K562 (cell line): ENCODE measurements at regions not wholly inside any gene's neighbourhood (a gene's known extent, or its start where the extent isn't known, plus 50 kb on each side); places are given as distances from the start of the nearest gene placed in this dataset.

ENCODE experiments used
- BRF1 ChIP-seq: IDR thresholded peaks from 3 replicates; pipeline ENCODE4 v1.6.1; 2011; ENCODE audit warnings: borderline replicate concordance, mild to moderate bottlenecking; ENCODE audit not compliant: insufficient read length; ENCODE audit errors: extremely low read depth
- FOXA1 ChIP-seq: fragments of 450-650 bp; IDR thresholded peaks from 2 replicates; pipeline ENCODE4 v1.6.1; 2016; ENCODE audit warnings: mild to moderate bottlenecking, borderline replicate concordance
- HBP1 ChIP-seq: fragments of 450-650 bp; formaldehyde crosslinking; IDR thresholded peaks from 2 replicates; pipeline ENCODE4 v1.4.0; 2022; ENCODE audit warnings: missing genetic modification characterization
- THAP7 ChIP-seq: fragments of 250-450 bp; sonication (Bioruptor Pico); IDR thresholded peaks from 2 replicates; pipeline ENCODE4 v1.5.0; 2021
- ZMIZ1 ChIP-seq, 2 experiments: fragments of 150-350 bp in 1 of 2; IDR thresholded peaks; 2 replicates each; pipeline ENCODE4 v1.6.1; 2012 to 2016; ENCODE audit warnings: low read depth in 2 of 2, low read length in 2 of 2, mild to moderate bottlenecking in 1 of 2, moderate library complexity in 1 of 2
- ZNF507 ChIP-seq: conservative IDR thresholded peaks from 2 replicates; pipeline ENCODE4 v1.6.1; 2017; ENCODE audit warnings: missing genetic modification characterization, missing compliant biosample characterization
- ZNF589 ChIP-seq: fragments of 200-800 bp; sonication (Bioruptor generic); IDR thresholded peaks from 2 replicates; pipeline ENCODE4 v1.6.1; 2016; ENCODE audit warnings: low read depth, missing genetic modification characterization, missing compliant biosample characterization

GRCh38 chr4:144816668-144817067 lies 170.7 kb downstream of the HHIP start (continued):
- TF ChIP-seq FOXA1 (no peak), BRF1 (no peak), ZNF589 (CRISPR knock-in tag) (no peak), ZNF507 (tag) (no peak), THAP7 (CRISPR knock-in tag) (no peak), HBP1 (CRISPR knock-in tag) (no peak), ZMIZ1 (IDR thresholded peaks at IDR 0.05; ENCODE audit: low read depth in 2 of 2, low read length in 2 of 2) (no peak)
- TF ChIP-seq, all 486 proteins: peak for 0
